ENCODE measurements at regions not wholly inside any gene's neighbourhood (a gene's known extent, or its start where the extent isn't known, plus 50 kb on each side); places are given as distances from the start of the nearest gene placed in this dataset.

DNA sequence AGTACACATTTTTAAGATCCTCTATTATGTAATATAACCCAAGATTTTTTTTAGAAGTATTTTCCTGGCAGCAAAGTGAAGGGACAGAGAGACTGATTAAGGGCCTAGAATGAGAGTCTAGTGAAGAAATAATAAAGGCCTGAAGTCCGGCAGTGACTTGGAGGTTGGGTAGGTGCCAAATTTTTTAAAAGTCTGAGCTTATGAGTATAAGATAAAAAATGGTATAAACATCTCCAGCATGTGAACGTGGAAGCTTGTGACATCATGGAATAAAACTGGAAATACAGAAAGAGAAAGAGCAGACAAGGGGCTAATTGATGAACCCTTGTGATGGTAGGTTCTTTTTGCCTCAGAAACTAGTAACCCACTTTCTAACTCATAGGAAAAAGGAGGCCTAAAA is 174.6 kb downstream of the SUCLA2 start:
- Histone ChIP-seq H3K4me2 (ENCODE audit: low read depth, low read length) (no peak overlapping the region; the same call in 1 of the 2 replicates), H3K4ac (ENCODE audit: low read depth, low read length) (no peak overlapping the region), H3K27me3 (ENCODE audit: control insufficient read depth, insufficient read depth, low read length) (peaks cover 4% of the 10 kb centered on the region; the same call in 1 of the 2 replicates), H4K5ac (ENCODE audit: low read depth, low read length) (no peak overlapping the region), H3K4me3 (ENCODE audit: insufficient read depth, low read depth, low read length) (no peak overlapping the region), H2AK9ac (replicated peaks; ENCODE audit: low read depth, low read length, poor library complexity) (no peak overlapping the region), H3K9me1 (ENCODE audit: insufficient read depth, low read length) (no peaks in the 10 kb centered on the region), H4K20me1 (ENCODE audit: insufficient read depth, low read length) (no peaks in the 10 kb centered on the region), H3K23ac (ENCODE audit: low read depth, low read length) (no peak overlapping the region), H3K79me1 (ENCODE audit: low read depth in 1 of 2, low read length in 2 of 2) (no peaks in the 10 kb centered on the region), H2BK120ac (ENCODE audit: low read depth, low read length) (no peak overlapping the region), H3K9me3 (ENCODE audit: control insufficient read depth, insufficient read depth, low read length) (no peaks in the 10 kb centered on the region), H2AFZ (replicated peaks; ENCODE audit: low read length, poor library complexity) (no peak overlapping the region), H3K18ac (ENCODE audit: low read depth, low read length) (no peak overlapping the region), H2BK15ac (ENCODE audit: low read depth, low read length) (no peak overlapping the region), H3K36me3 (ENCODE audit: control insufficient read depth, insufficient read depth, low read length) (no peaks in the 10 kb centered on the region), H3K14ac (replicated peaks; ENCODE audit: low read depth, low read length) (no peak overlapping the region), H3K9ac (ENCODE audit: low read depth, low read length) (no peak overlapping the region), H2BK20ac (ENCODE audit: low read depth, low read length) (no peak overlapping the region), H2AK5ac (ENCODE audit: low read depth, low read length) (no peak overlapping the region), H3K56ac (ENCODE audit: extremely low read depth, insufficient read depth, low read length) (no peak overlapping the region), H3K4me1 (ENCODE audit: control insufficient read depth, insufficient read depth, low read length) (no peaks in the 10 kb centered on the region), H4K8ac (ENCODE audit: low read depth in 2 of 2, low read length in 2 of 2) (no peak overlapping the region), H2BK5ac (ENCODE audit: low read depth, low read length, poor library complexity, severe bottlenecking) (no peak overlapping the region), H4K91ac (ENCODE audit: insufficient read depth, low read depth, low read length) (no peak overlapping the region), H3K27ac (ENCODE audit: insufficient read depth, low read length) (no peak overlapping the region)
- BruUV-seq (replicated peaks), result no TSS peak
- DNase-seq (peak; percentile 71), ATAC-seq (ENCODE audit: low read depth) (peak; percentile 42)
- ChIA-PET POLR2A (ENCODE audit: unreplicated experiment) (no interaction called here), CTCF (no interaction called here)
- dilution Hi-C loops (cut with HindIII; ENCODE audit: low sequenced_read_pairs, unreplicated experiment), result no loop called here
- no CpG with 5 or more reads among the region's 2 CpGs for WGBS, 2 experiments (ENCODE audit: extremely low coverage in 2 of 2, insufficient read length in 1 of 2)
- in situ Hi-C loops (cut with MboI; ENCODE audit: low sequenced_read_pairs), result no loop called here
- intact Hi-C loops (cut with micrococcal nuclease), result no loop called here
- no peak for TF ChIP-seq MAZ (IDR thresholded peaks at IDR 0.05; ENCODE audit: borderline replicate concordance, low read depth, low read length)
- TF ChIP-seq SMC3 (IDR thresholded peaks at IDR 0.05; ENCODE audit: low read depth, low read length), result no peak
- TF ChIP-seq NFE2L2 (IDR thresholded peaks at IDR 0.05; ENCODE audit: low read depth, low read length), result no peak
- TF ChIP-seq, protein P1, sequence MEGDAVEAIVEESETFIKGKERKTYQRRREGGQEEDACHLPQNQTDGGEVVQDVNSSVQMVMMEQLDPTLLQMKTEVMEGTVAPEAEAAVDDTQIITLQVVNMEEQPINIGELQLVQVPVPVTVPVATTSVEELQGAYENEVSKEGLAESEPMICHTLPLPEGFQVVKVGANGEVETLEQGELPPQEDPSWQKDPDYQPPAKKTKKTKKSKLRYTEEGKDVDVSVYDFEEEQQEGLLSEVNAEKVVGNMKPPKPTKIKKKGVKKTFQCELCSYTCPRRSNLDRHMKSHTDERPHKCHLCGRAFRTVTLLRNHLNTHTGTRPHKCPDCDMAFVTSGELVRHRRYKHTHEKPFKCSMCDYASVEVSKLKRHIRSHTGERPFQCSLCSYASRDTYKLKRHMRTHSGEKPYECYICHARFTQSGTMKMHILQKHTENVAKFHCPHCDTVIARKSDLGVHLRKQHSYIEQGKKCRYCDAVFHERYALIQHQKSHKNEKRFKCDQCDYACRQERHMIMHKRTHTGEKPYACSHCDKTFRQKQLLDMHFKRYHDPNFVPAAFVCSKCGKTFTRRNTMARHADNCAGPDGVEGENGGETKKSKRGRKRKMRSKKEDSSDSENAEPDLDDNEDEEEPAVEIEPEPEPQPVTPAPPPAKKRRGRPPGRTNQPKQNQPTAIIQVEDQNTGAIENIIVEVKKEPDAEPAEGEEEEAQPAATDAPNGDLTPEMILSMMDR (conservative IDR thresholded peaks at IDR 0.05; ENCODE audit: low read depth, low read length), result no peak
- TF ChIP-seq RFX5 (IDR thresholded peaks at IDR 0.05; ENCODE audit: low read depth, low read length), result no peak
- TF ChIP-seq POLR2A (IDR thresholded peaks at IDR 0.05; ENCODE audit: low read depth, low read length), result no peak
- TF ChIP-seq BHLHE40 (IDR thresholded peaks at IDR 0.05; ENCODE audit: low read depth, low read length), result no peak
- no peak for TF ChIP-seq CEBPB (IDR thresholded peaks at IDR 0.05; ENCODE audit: low read depth, low read length)
- TF ChIP-seq CHD1 (IDR thresholded peaks at IDR 0.05; ENCODE audit: low read depth, low read length), result no peak
- TF ChIP-seq RAD21 (IDR thresholded peaks at IDR 0.05; ENCODE audit: low read length), result no peak
- TF ChIP-seq MXI1 (IDR thresholded peaks at IDR 0.05; ENCODE audit: borderline replicate concordance, low read depth, low read length), result no peak
- no peak for TF ChIP-seq RCOR1 (IDR thresholded peaks at IDR 0.05; ENCODE audit: insufficient replicate concordance, low read length)
- TF ChIP-seq FOS (IDR thresholded peaks at IDR 0.05; ENCODE audit: low read depth, low read length), result no peak
- TF ChIP-seq, protein P2, sequence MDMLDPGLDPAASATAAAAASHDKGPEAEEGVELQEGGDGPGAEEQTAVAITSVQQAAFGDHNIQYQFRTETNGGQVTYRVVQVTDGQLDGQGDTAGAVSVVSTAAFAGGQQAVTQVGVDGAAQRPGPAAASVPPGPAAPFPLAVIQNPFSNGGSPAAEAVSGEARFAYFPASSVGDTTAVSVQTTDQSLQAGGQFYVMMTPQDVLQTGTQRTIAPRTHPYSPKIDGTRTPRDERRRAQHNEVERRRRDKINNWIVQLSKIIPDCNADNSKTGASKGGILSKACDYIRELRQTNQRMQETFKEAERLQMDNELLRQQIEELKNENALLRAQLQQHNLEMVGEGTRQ (IDR thresholded peaks at IDR 0.05; ENCODE audit: low read depth, low read length), result no peak
